Parathyroid adenoma (tissue), 2 donors: ENCODE measurements at regions not wholly inside any gene's neighbourhood (a gene's known extent, or its start where the extent isn't known, plus 50 kb on each side); places are given as distances from the start of the nearest gene placed in this dataset.

ENCODE experiments used
- H2AFZ ChIP-seq: fragments of 300-600 bp; sonication (generic); one replicate; pipeline ENCODE4 v1.7.0; 2017; ENCODE audit warnings: antibody characterized with exemption, mild to moderate bottlenecking
- H3K27ac ChIP-seq: fragments of 300-600 bp; sonication (generic); one replicate; pipeline ENCODE4 v1.7.0; 2017
- H3K27me3 ChIP-seq: fragments of 300-600 bp; sonication (generic); one replicate; pipeline ENCODE4 v1.7.0; 2017; ENCODE audit warnings: low read length; ENCODE audit not compliant: control insufficient read depth, insufficient read depth
- H3K36me3 ChIP-seq: fragments of 300-600 bp; sonication (generic); one replicate; pipeline ENCODE4 v1.7.0; 2017; ENCODE audit warnings: low read length; ENCODE audit not compliant: control insufficient read depth, insufficient read depth
- H3K4me1 ChIP-seq: fragments of 300-600 bp; sonication (generic); one replicate; pipeline ENCODE4 v1.7.0; 2017; ENCODE audit warnings: control low read depth
- H3K4me2 ChIP-seq: fragments of 300-600 bp; sonication (generic); one replicate; pipeline ENCODE4 v1.7.0; 2017; ENCODE audit warnings: low read length
- H3K4me3 ChIP-seq: fragments of 300-600 bp; sonication (generic); one replicate; pipeline ENCODE4 v1.7.0; 2017; ENCODE audit warnings: low read depth, low read length
- H3K79me2 ChIP-seq: fragments of 300-600 bp; sonication (generic); one replicate; pipeline ENCODE4 v1.7.0; 2017; ENCODE audit warnings: control low read depth
- H3K9ac ChIP-seq: fragments of 300-600 bp; sonication (generic); one replicate; pipeline ENCODE4 v1.7.0; 2017; ENCODE audit warnings: mild to moderate bottlenecking
- H3K9me3 ChIP-seq: fragments of 300-600 bp; sonication (generic); one replicate; pipeline ENCODE4 v1.7.0; 2017; ENCODE audit warnings: low read length; ENCODE audit not compliant: control insufficient read depth
- CTCF ChIP-seq: fragments of 300-600 bp; sonication (generic); IDR thresholded peaks from one replicate; pipeline ENCODE4 v1.7.0; 2017; ENCODE audit warnings: antibody characterized with exemption, mild to moderate bottlenecking
- donor health status: primary hyperparathyroidism.

GRCh38 chr2:215613888-215614287 is 178.0 kb upstream of the FN1 start:
- Histone ChIP-seq H2AFZ (no peak overlapping the region), H3K36me3 (no peaks in the 10 kb centered on the region), H3K4me2 (no peak overlapping the region), H3K9me3 (no peaks in the 10 kb centered on the region), H3K27ac (no peak overlapping the region), H3K27me3 (no peaks in the 10 kb centered on the region), H3K79me2 (no peaks in the 10 kb centered on the region), H3K4me3 (no peak overlapping the region), H3K4me1 (peaks cover 3% of the 10 kb centered on the region), H3K9ac (no peak overlapping the region)
- no peak for TF ChIP-seq CTCF

- H3K36me3 ChIP-seq = no peaks in the 10 kb centered on the region
- no peaks in the 10 kb centered on the region for H3K79me2 ChIP-seq
- no peak overlapping the region for H3K27ac ChIP-seq
- H3K27me3 ChIP-seq = no peaks in the 10 kb centered on the region
- no peak overlapping the region for H3K9ac ChIP-seq
- peaks cover 3% of the 10 kb centered on the region for H3K4me1 ChIP-seq
- no peak overlapping the region for H2AFZ ChIP-seq
- no peak for TF ChIP-seq CTCF
- H3K4me3 ChIP-seq = no peak overlapping the region
- no peak overlapping the region for H3K4me2 ChIP-seq
- no peaks in the 10 kb centered on the region for H3K9me3 ChIP-seq
These were observed 177.4 kb upstream of the FN1 start for GRCh38 chr2:215613280-215613679.

- no peak for TF ChIP-seq CTCF
- Histone ChIP-seq H3K4me2 (no peak overlapping the region), H3K9me3 (no peaks in the 10 kb centered on the region), H3K9ac (no peak overlapping the region), H3K36me3 (no peaks in the 10 kb centered on the region), H3K79me2 (no peaks in the 10 kb centered on the region), H3K27ac (no peak overlapping the region), H3K4me3 (no peak overlapping the region), H3K4me1 (peaks cover 3% of the 10 kb centered on the region), H2AFZ (no peak overlapping the region), H3K27me3 (no peaks in the 10 kb centered on the region)
These were observed 176.9 kb upstream of the FN1 start for GRCh38 chr2:215612786-215613185.

- Histone ChIP-seq H3K79me2 (no peaks in the 10 kb centered on the region), H3K4me2 (no peak overlapping the region), H3K36me3 (no peaks in the 10 kb centered on the region), H3K9ac (no peak overlapping the region), H3K4me1 (peaks cover 3% of the 10 kb centered on the region), H3K27me3 (no peaks in the 10 kb centered on the region), H3K9me3 (no peaks in the 10 kb centered on the region), H2AFZ (no peak overlapping the region), H3K4me3 (no peak overlapping the region), H3K27ac (no peak overlapping the region)
- no peak for TF ChIP-seq CTCF
These were observed 175.9 kb upstream of the FN1 start for GRCh38 chr2:215611609-215612386.
